ENCODE measurements at regions not wholly inside any gene's neighbourhood (a gene's known extent, or its start where the extent isn't known, plus 50 kb on each side); places are given as distances from the start of the nearest gene placed in this dataset.

DNA sequence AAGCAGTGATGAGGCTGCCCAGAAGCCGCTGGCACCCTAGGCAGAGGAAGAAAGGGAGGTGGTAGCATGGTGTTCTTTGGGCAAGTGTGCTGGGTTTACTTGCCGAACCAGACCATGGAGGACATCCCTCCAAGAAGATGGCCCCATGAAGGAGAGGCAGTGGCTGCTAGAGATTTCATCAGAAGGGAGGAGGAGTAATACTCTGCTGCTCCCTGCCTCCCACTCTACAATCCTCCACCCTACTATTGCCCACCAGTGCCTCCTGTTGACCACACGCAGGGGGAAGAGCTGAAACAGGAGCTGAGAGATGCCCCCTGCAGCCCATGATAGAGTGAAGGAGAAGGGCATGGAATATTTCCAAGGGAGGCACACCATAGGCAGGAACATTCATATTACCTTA is 51.0 kb upstream of the PRSS23 start:
- TF ChIP-seq, protein P1, sequence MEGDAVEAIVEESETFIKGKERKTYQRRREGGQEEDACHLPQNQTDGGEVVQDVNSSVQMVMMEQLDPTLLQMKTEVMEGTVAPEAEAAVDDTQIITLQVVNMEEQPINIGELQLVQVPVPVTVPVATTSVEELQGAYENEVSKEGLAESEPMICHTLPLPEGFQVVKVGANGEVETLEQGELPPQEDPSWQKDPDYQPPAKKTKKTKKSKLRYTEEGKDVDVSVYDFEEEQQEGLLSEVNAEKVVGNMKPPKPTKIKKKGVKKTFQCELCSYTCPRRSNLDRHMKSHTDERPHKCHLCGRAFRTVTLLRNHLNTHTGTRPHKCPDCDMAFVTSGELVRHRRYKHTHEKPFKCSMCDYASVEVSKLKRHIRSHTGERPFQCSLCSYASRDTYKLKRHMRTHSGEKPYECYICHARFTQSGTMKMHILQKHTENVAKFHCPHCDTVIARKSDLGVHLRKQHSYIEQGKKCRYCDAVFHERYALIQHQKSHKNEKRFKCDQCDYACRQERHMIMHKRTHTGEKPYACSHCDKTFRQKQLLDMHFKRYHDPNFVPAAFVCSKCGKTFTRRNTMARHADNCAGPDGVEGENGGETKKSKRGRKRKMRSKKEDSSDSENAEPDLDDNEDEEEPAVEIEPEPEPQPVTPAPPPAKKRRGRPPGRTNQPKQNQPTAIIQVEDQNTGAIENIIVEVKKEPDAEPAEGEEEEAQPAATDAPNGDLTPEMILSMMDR (IDR thresholded peaks at IDR 0.05) = no peak
- TF ChIP-seq POLR2A (IDR thresholded peaks at IDR 0.05) = no peak

Data from breast epithelium (tissue), 3 donors.